Neutrophil (primary cell): ENCODE measurements at regions not wholly inside any gene's neighbourhood (a gene's known extent, or its start where the extent isn't known, plus 50 kb on each side); places are given as distances from the start of the nearest gene placed in this dataset.

Experiments used
- H3K27ac ChIP-seq: fragments of 200-600 bp; sonication (generic); 2 replicates; pipeline ENCODE4 v1.5.1; 2016; ENCODE audit warnings: mild to moderate bottlenecking, moderate library complexity
- H3K27me3 ChIP-seq: fragments of 200-600 bp; sonication (generic); 2 replicates; pipeline ENCODE4 v1.6.0; 2016; ENCODE audit warnings: mild to moderate bottlenecking
- H3K36me3 ChIP-seq: fragments of 200-600 bp; sonication (generic); 2 replicates; pipeline ENCODE4 v1.5.1; 2017
- H3K4me1 ChIP-seq, 2 experiments: fragments of 200-600 bp in 1 of 2; sonication (generic) in 1 of 2; 1 replicate in 1 of 2; 2 replicates in 1 of 2; pipeline versions ENCODE4 v1.5.1 to v1.6.1; 2013 to 2016; ENCODE audit warnings: low read depth in 1 of 2, low read length in 1 of 2, mild to moderate bottlenecking in 1 of 2, moderate library complexity in 1 of 2; ENCODE audit not compliant: control insufficient read depth in 1 of 2, insufficient read depth in 1 of 2
- H3K4me3 ChIP-seq, 2 experiments: fragments of 200-600 bp in 1 of 2; sonication (generic) in 1 of 2; 1 replicate in 1 of 2; 2 replicates in 1 of 2; pipeline ENCODE4 v1.5.1; 2013 to 2016; ENCODE audit warnings: low read depth in 1 of 2, low read length in 1 of 2, mild to moderate bottlenecking in 1 of 2, moderate library complexity in 1 of 2
- H3K9me3 ChIP-seq: fragments of 200-600 bp; sonication (generic); 2 replicates; pipeline ENCODE4 v1.5.1; 2016
- CTCF ChIP-seq: fragments of 200-600 bp; sonication (generic); IDR thresholded peaks from 2 replicates; pipeline ENCODE4 v1.5.1; 2016; ENCODE audit warnings: antibody characterized with exemption

GRCh38 chr2:238791354-238791753 is 56.5 kb upstream of the TWIST2 start:
- H3K36me3 ChIP-seq = no peaks in the 10 kb centered on the region
- no peaks in the 10 kb centered on the region for H3K9me3 ChIP-seq
- no peak for TF ChIP-seq CTCF
- no peaks in the 10 kb centered on the region for H3K4me1 ChIP-seq
- no peak overlapping the region for H3K4me3 ChIP-seq
- peaks cover 14% of the 10 kb centered on the region for H3K27me3 ChIP-seq
- no peak overlapping the region for H3K27ac ChIP-seq

- Histone ChIP-seq H3K36me3 (no peaks in the 10 kb centered on the region), H3K27me3 (peaks cover 14% of the 10 kb centered on the region), H3K4me3 (no peak overlapping the region), H3K4me1 (no peaks in the 10 kb centered on the region), H3K9me3 (no peaks in the 10 kb centered on the region), H3K27ac (no peak overlapping the region)
- TF ChIP-seq CTCF = no peak
Measured at GRCh38 chr2:238793306-238793705, 54.6 kb upstream of the TWIST2 start.

- Histone ChIP-seq H3K27me3 (peaks cover 12% of the 10 kb centered on the region), H3K36me3 (no peaks in the 10 kb centered on the region), H3K4me1 (no peaks in the 10 kb centered on the region), H3K4me3 (no peak overlapping the region), H3K9me3 (no peaks in the 10 kb centered on the region), H3K27ac (no peak overlapping the region)
- no peak for TF ChIP-seq CTCF
Measured at GRCh38 chr2:238793801-238794449, 54.0 kb upstream of the TWIST2 start.

- H3K27me3 ChIP-seq = no peaks in the 10 kb centered on the region
- H3K36me3 ChIP-seq = no peaks in the 10 kb centered on the region
- no peaks in the 10 kb centered on the region for H3K9me3 ChIP-seq
- H3K27ac ChIP-seq = no peak overlapping the region
- no peaks in the 10 kb centered on the region for H3K4me1 ChIP-seq
- no peak overlapping the region for H3K4me3 ChIP-seq
- no peak for TF ChIP-seq CTCF
Measured at GRCh38 chr2:238796223-238796885, 51.5 kb upstream of the TWIST2 start.

- no peak for TF ChIP-seq CTCF
- H3K27me3 ChIP-seq = no peaks in the 10 kb centered on the region
- no peak overlapping the region for H3K4me3 ChIP-seq
- no peaks in the 10 kb centered on the region for H3K36me3 ChIP-seq
- no peaks in the 10 kb centered on the region for H3K4me1 ChIP-seq
- no peaks in the 10 kb centered on the region for H3K9me3 ChIP-seq
- no peak overlapping the region for H3K27ac ChIP-seq
Measured at GRCh38 chr2:238797537-238797936, 50.3 kb upstream of the TWIST2 start.
